Stomach (tissue), 8 donors: ENCODE measurements at regions not wholly inside any gene's neighbourhood (a gene's known extent, or its start where the extent isn't known, plus 50 kb on each side); places are given as distances from the start of the nearest gene placed in this dataset.
"Not testable (repeated sequence)": the region's sequence is repeated elsewhere in the genome, so short reads cannot be mapped to it uniquely, and the experiment has no call there.

Source experiments
- DNase-seq, 2 donors: peaks; one replicate each; pipeline versions ENCODE4 v3.0.0 to v3.0.0-alpha.2; 2013 to 2019
- H3K27ac ChIP-seq, 5 donors: fragments of 200-600 bp in 4 of 5; sonication (generic) in 4 of 5; one replicate each; pipeline ENCODE4 v1.5.1; 2013 to 2019; ENCODE audit warnings: mild to moderate bottlenecking in 1 of 5, moderate library complexity in 1 of 5
- H3K27me3 ChIP-seq, 3 donors: fragments of 200-600 bp; sonication (generic); one replicate each; pipeline ENCODE4 v1.5.1; 2017 to 2019; ENCODE audit warnings: mixed run types in 1 of 3
- H3K36me3 ChIP-seq, 4 donors: fragments of 200-600 bp; sonication (generic); 1 replicate in 3 of 4; 2 replicates in 1 of 4; pipeline ENCODE4 v1.5.1; 2016 to 2019
- H3K4me1 ChIP-seq, 4 donors: fragments of 200-600 bp; sonication (generic); one replicate each; pipeline ENCODE4 v1.5.1; 2016 to 2019
- H3K4me3 ChIP-seq, 4 donors: fragments of 200-600 bp; sonication (generic) in 3 of 4; one replicate each; pipeline ENCODE4 v1.5.1; 2016 to 2019; ENCODE audit warnings: mild to moderate bottlenecking in 1 of 4
- H3K9me3 ChIP-seq, 4 donors: fragments of 200-600 bp; sonication (generic); one replicate each; pipeline ENCODE4 v1.5.1; 2016 to 2019
- EP300 ChIP-seq: sonication (generic); formaldehyde crosslinking; IDR thresholded peaks from one replicate; pipeline ENCODE4 v1.6.1; 2017; ENCODE audit warnings: antibody characterized with exemption
- POLR2A ChIP-seq, 4 donors: fragments of 450-650 bp; IDR thresholded peaks; one replicate each; pipeline ENCODE4 v1.6.1; 2016; ENCODE audit warnings: antibody characterized with exemption in 4 of 4, control low read depth in 2 of 4, mild to moderate bottlenecking in 1 of 4, moderate library complexity in 1 of 4
- POLR2AphosphoS5 ChIP-seq, 3 donors: sonication (generic); formaldehyde crosslinking; IDR thresholded peaks; one replicate each; pipeline ENCODE4 v1.6.1; 2016; ENCODE audit warnings: antibody characterized with exemption in 3 of 3
- WGBS, 5 donors: extraction: QIAGEN DNeasy Blood & Tissue Kit in 3 of 5; methylation state at CpG; one replicate each; pipeline versions ENCODE4 v1.1.5 to v1.1.7; 2013 to 2018; 5-methylcytosine and 5-hydroxymethylcytosine counted together
- intact Hi-C: fragments of 100-400 bp; cut with DNase I; formaldehyde crosslinking; loops from one replicate; pipeline ENCODE4 v1.15.1; 2023; ENCODE audit warnings: low total_unique reads
- TF ChIP-seq, protein P1 (sequence below), 7 experiments: fragments of 450-650 bp in 4 of 7; fragments of 200-600 bp in 3 of 7; sonication (generic) in 3 of 7; IDR thresholded peaks; one replicate each; pipeline ENCODE4 v1.5.1; 2016 to 2019; ENCODE audit warnings: antibody characterized with exemption in 7 of 7, control low read depth in 2 of 7, mild to moderate bottlenecking in 1 of 7
- donor health status: healthy with polysubstance abuse.
- donor health status: Bipolar disorder and iron deficiency.
- donor health status: healthy.

GRCh38 chr3:130201272-130201671 is 119.6 kb downstream of the ALG1L2 start:
- DNase-seq, H3K4me3 ChIP-seq, H3K36me3 ChIP-seq, H3K27ac ChIP-seq, intact Hi-C loops, H3K27me3 ChIP-seq, H3K4me1 ChIP-seq: not testable (repeated sequence)
- WGBS, 5 donors = 25 to 64% (median 41%) methylated on average over 1 of the region's 1 CpG
- peaks cover 0 to 16% (median 11%) of the 10 kb centered on the region in 4 donors for H3K9me3 ChIP-seq

- intact Hi-C loops, DNase-seq: not testable (repeated sequence)
- WGBS, 5 donors = 92 to 97% (median 94%) methylated on average over 3 of the region's 3 CpGs
These were observed 122.0 kb downstream of the ALG1L2 start for GRCh38 chr3:130203633-130204032.

GRCh38 chr3:130227540-130227939 is 117.9 kb upstream of the COL6A5 start:
- Histone ChIP-seq H3K36me3 (no peaks in the 10 kb centered on the region), H3K27ac (no peak overlapping the region), H3K9me3 (no peaks in the 10 kb centered on the region), H3K27me3 (peaks cover 0 to 2% (median 0%) of the 10 kb centered on the region in 3 donors), H3K4me1 (no peaks in the 10 kb centered on the region), H3K4me3 (no peak overlapping the region)
- intact Hi-C loops = no loop called here
- TF ChIP-seq POLR2AphosphoS5 (IDR thresholded peaks at IDR 0.05) (no peak), EP300 (no peak), POLR2A (IDR thresholded peaks at IDR 0.05) (no peak)
- TF ChIP-seq, protein P1, sequence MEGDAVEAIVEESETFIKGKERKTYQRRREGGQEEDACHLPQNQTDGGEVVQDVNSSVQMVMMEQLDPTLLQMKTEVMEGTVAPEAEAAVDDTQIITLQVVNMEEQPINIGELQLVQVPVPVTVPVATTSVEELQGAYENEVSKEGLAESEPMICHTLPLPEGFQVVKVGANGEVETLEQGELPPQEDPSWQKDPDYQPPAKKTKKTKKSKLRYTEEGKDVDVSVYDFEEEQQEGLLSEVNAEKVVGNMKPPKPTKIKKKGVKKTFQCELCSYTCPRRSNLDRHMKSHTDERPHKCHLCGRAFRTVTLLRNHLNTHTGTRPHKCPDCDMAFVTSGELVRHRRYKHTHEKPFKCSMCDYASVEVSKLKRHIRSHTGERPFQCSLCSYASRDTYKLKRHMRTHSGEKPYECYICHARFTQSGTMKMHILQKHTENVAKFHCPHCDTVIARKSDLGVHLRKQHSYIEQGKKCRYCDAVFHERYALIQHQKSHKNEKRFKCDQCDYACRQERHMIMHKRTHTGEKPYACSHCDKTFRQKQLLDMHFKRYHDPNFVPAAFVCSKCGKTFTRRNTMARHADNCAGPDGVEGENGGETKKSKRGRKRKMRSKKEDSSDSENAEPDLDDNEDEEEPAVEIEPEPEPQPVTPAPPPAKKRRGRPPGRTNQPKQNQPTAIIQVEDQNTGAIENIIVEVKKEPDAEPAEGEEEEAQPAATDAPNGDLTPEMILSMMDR (IDR thresholded peaks at IDR 0.05) = no peak
- DNase-seq = no peak
- WGBS, 5 donors = 85 to 94% (median 88%) methylated on average over 4 of the region's 4 CpGs

More at GRCh38 chr3:130203633-130204032, 122.0 kb downstream of the ALG1L2 start:
- H3K27me3 ChIP-seq, H3K27ac ChIP-seq, H3K4me3 ChIP-seq, H3K36me3 ChIP-seq, H3K4me1 ChIP-seq: not testable (repeated sequence)
- peaks cover 0 to 16% (median 11%) of the 10 kb centered on the region in 4 donors for H3K9me3 ChIP-seq

DNA sequence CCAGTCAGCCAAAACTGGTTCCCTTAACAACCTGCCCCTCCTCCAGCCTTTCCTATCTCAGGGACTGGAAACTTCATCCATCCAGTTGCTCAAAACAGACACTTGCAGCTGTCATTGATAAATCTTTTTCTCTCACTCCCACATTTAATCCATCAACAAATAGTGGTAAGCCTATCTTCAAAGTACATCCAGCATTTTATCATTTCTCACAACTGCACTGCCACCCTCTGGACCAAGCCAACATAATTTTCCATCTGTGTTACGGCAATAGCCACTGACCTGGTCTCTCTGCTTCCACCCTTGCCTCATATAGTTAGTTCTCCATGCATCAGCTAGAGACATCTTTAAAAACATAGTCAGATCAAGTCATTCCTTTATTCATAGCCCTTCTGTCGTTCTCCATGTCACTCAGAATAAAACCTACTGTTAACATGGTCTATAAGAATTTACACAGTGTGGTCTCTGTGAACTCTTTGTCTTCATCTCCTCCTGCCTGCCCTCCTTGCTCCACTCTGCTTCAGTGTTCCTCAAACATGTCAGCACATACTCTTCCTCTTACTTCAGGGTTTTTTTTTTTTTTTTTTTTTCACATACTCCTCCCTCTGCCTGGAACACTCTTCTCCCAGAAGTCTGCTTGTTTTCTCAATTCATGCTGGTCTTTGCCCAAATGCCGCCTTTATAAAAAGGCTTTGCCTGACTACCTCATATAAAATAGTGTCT is 102.5 kb upstream of the COL6A5 start:
- no peaks in the 10 kb centered on the region for H3K27me3 ChIP-seq
- TF ChIP-seq, protein P1 (IDR thresholded peaks at IDR 0.05) = peak in 1 of 7 experiments; percentile 35
- TF ChIP-seq EP300 = no peak
- no peaks in the 10 kb centered on the region for H3K36me3 ChIP-seq
- peak in 1 of 2 donors; percentile 68 for DNase-seq
- H3K27ac ChIP-seq = no peak overlapping the region
- H3K9me3 ChIP-seq = no peaks in the 10 kb centered on the region
- no peak overlapping the region for H3K4me3 ChIP-seq
- H3K4me1 ChIP-seq = no peaks in the 10 kb centered on the region
- intact Hi-C loops = no loop called here
- WGBS, 5 donors = 40 to 50% (median 45%) methylated on average over 3 of the region's 3 CpGs

DNA sequence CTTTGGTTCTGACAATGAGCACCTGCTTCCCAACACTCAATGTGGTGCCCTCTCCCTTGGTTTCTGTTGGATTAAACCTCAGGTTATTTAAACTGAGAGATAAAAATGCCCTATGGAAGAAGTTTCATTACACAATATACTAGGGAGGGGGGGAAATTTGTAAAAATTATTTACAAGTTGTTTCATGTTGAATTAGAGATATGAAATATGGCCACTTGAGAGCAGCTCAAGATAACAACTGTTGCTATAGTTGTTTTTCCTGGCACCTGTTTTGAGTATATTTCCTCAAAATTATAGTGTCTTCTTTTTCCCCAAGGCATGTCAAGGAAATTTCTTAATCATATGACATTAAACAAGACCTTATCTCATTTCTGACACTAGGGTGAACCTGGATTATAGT is 101.7 kb upstream of the COL6A5 start:
- Histone ChIP-seq H3K27me3 (no peaks in the 10 kb centered on the region), H3K9me3 (no peaks in the 10 kb centered on the region), H3K4me3 (no peak overlapping the region), H3K36me3 (no peaks in the 10 kb centered on the region), H3K27ac (no peak overlapping the region), H3K4me1 (no peaks in the 10 kb centered on the region)
- TF ChIP-seq, protein P1 (IDR thresholded peaks at IDR 0.05) = no peak
- TF ChIP-seq EP300 (no peak), POLR2A (IDR thresholded peaks at IDR 0.05) (no peak), POLR2AphosphoS5 (IDR thresholded peaks at IDR 0.05) (no peak)
- intact Hi-C loops = no loop called here
- DNase-seq = no peak
